H1 (cell line): ENCODE measurements at regions not wholly inside any gene's neighbourhood (a gene's known extent, or its start where the extent isn't known, plus 50 kb on each side); places are given as distances from the start of the nearest gene placed in this dataset.

Experiments used
- CTCF ChIA-PET: fragments of 300-600 bp; sonication (Branson Sonifier 250); formaldehyde crosslinking; loops from one replicate; lab custom pipeline; 2021; ENCODE audit not compliant: partially characterized antibody; lab: Charles Lee
- POLR2A ChIA-PET: fragments of 300-600 bp; sonication (Branson Sonifier 250); formaldehyde crosslinking; loops from one replicate; lab custom pipeline; 2021; ENCODE audit warnings: inconsistent platforms; ENCODE audit not compliant: partially characterized antibody; lab: Charles Lee
- DNase-seq, 2 experiments: peaks; one replicate each; pipeline versions ENCODE4 v3.0.0 to v3.0.0-alpha.2; 2010 to 2022; ENCODE audit warnings: low spot score in 2 of 2, low read depth in 1 of 2, mixed read lengths in 1 of 2
- FAIRE-seq: peaks from 2 replicates; lab custom pipeline; 2011; peaks lifted over from hg19 to GRCh38; lab: Jason Lieb, UNC
- H2AFZ ChIP-seq: 2 replicates; pipeline ENCODE4 v1.8.1; 2012; ENCODE audit warnings: low read length, inconsistent platforms
- H2AK5ac ChIP-seq: 2 replicates; pipeline ENCODE4 v1.6.1; 2013; ENCODE audit warnings: low read depth, low read length
- H2BK120ac ChIP-seq: replicated peaks from 2 replicates; pipeline ENCODE3; 2013; ENCODE audit warnings: low read depth, low read length, inconsistent platforms
- H2BK12ac ChIP-seq: 2 replicates; pipeline ENCODE4 v1.6.1; 2013; ENCODE audit warnings: low read depth, low read length
- H2BK15ac ChIP-seq: 2 replicates; pipeline ENCODE4 v1.6.1; 2013; ENCODE audit warnings: low read length
- H2BK20ac ChIP-seq: 2 replicates; pipeline ENCODE4 v1.6.1; 2013; ENCODE audit warnings: low read length
- H2BK5ac ChIP-seq: 2 replicates; pipeline ENCODE4 v1.6.1; 2013; ENCODE audit warnings: low read depth, low read length
- H3K14ac ChIP-seq: 2 replicates; pipeline ENCODE4 v1.6.1; 2013; ENCODE audit warnings: inconsistent platforms; ENCODE audit not compliant: insufficient read length
- H3K18ac ChIP-seq: 2 replicates; pipeline ENCODE4 v1.6.1; 2013; ENCODE audit warnings: low read length; ENCODE audit errors: extremely low read depth
- H3K23ac ChIP-seq: 2 replicates; pipeline ENCODE4 v1.6.1; 2013; ENCODE audit warnings: inconsistent platforms; ENCODE audit not compliant: insufficient read length
- H3K23me2 ChIP-seq: 2 replicates; pipeline ENCODE4 v1.6.1; 2013; ENCODE audit warnings: low read depth, low read length
- H3K27ac ChIP-seq: 2 replicates; pipeline ENCODE4 v1.6.1; 2011; ENCODE audit warnings: low read depth, low read length, inconsistent platforms
- H3K27me3 ChIP-seq, 4 experiments: replicated peaks in 1 of 4; 1 replicate in 1 of 4; 2 replicates in 3 of 4; pipeline versions ENCODE4 v1.6.1 to v1.8.1; 2011 to 2013; ENCODE audit warnings: low read length in 3 of 4, mild to moderate bottlenecking in 3 of 4, inconsistent platforms in 2 of 4, mixed read lengths in 2 of 4, moderate library complexity in 1 of 4; ENCODE audit not compliant: control insufficient read depth in 3 of 4, insufficient read depth in 3 of 4; ENCODE audit errors: extremely low read depth in 1 of 4
- H3K36me3 ChIP-seq, 4 experiments: 2 replicates each; pipeline versions ENCODE4 v1.6.1 to v1.8.1; 2011 to 2013; ENCODE audit warnings: mild to moderate bottlenecking in 4 of 4, low read length in 3 of 4, moderate library complexity in 2 of 4, control low read depth in 1 of 4, inconsistent platforms in 1 of 4; ENCODE audit not compliant: insufficient read depth in 4 of 4, control insufficient read depth in 2 of 4
- H3K4ac ChIP-seq: replicated peaks from 2 replicates; pipeline ENCODE3; 2013; ENCODE audit warnings: low read length, low read depth, mixed read lengths, inconsistent platforms; ENCODE audit not compliant: insufficient read length
- H3K4me1 ChIP-seq, 4 experiments: replicated peaks in 1 of 4; 1 replicate in 1 of 4; 2 replicates in 3 of 4; pipeline versions ENCODE4 v1.6.1 to v1.8.1; 2011 to 2013; ENCODE audit warnings: low read length in 3 of 4, inconsistent platforms in 2 of 4, mixed read lengths in 1 of 4; ENCODE audit not compliant: insufficient read depth in 4 of 4, control insufficient read depth in 3 of 4
- H3K4me2 ChIP-seq, 2 experiments: 2 replicates each; pipeline versions ENCODE4 v1.6.1 to v1.8.1; 2011 to 2013; ENCODE audit warnings: low read depth in 2 of 2, low read length in 2 of 2, control low read depth in 1 of 2, inconsistent platforms in 1 of 2, mild to moderate bottlenecking in 1 of 2; ENCODE audit not compliant: insufficient read depth in 1 of 2
- H3K4me3 ChIP-seq, 4 experiments: fragments of 200-600, 300-600 bp in 1 of 4; sonication (generic), shearing (Covaris generic), sonication (Bioruptor Twin) in 1 of 4; 2 replicates each; pipeline versions ENCODE4 v1.5.1 to v1.8.1; 2011 to 2016; ENCODE audit warnings: low read length in 4 of 4, low read depth in 3 of 4, control low read depth in 2 of 4, inconsistent platforms in 2 of 4, mild to moderate bottlenecking in 2 of 4, mixed read lengths in 1 of 4, moderate library complexity in 1 of 4; ENCODE audit not compliant: insufficient read depth in 2 of 4; ENCODE audit errors: extremely low read depth in 1 of 4
- H3K56ac ChIP-seq: replicated peaks from 2 replicates; pipeline ENCODE3; 2013; ENCODE audit warnings: low read depth, mild to moderate bottlenecking, mixed read lengths, low read length, inconsistent platforms; ENCODE audit not compliant: insufficient read length
- H3K79me1 ChIP-seq: 2 replicates; pipeline ENCODE4 v1.6.1; 2013; ENCODE audit warnings: low read depth, low read length, control low read depth
- H3K79me2 ChIP-seq, 2 experiments: 2 replicates each; pipeline versions ENCODE4 v1.6.1 to v1.8.1; 2012 to 2013; ENCODE audit warnings: low read length in 2 of 2, mild to moderate bottlenecking in 2 of 2, inconsistent platforms in 1 of 2; ENCODE audit not compliant: insufficient read depth in 2 of 2, control insufficient read depth in 1 of 2
- H3K9ac ChIP-seq, 4 experiments: replicated peaks in 1 of 4; 1 replicate in 1 of 4; 2 replicates in 3 of 4; pipeline versions ENCODE4 v1.6.1 to v1.8.1; 2011 to 2013; ENCODE audit warnings: low read depth in 3 of 4, low read length in 3 of 4, control low read depth in 2 of 4, mild to moderate bottlenecking in 2 of 4, moderate library complexity in 2 of 4, inconsistent platforms in 1 of 4; ENCODE audit errors: extremely low read depth in 1 of 4
- H3K9me3 ChIP-seq, 2 experiments: 2 replicates each; pipeline versions ENCODE4 v1.6.1 to v1.8.1; 2012 to 2013; ENCODE audit warnings: mild to moderate bottlenecking in 2 of 2, moderate library complexity in 2 of 2, control low read depth in 1 of 2, inconsistent platforms in 1 of 2, low read depth in 1 of 2, low read length in 1 of 2, mixed read lengths in 1 of 2; ENCODE audit not compliant: insufficient read depth in 2 of 2
- H4K20me1 ChIP-seq, 2 experiments: replicated peaks in 1 of 2; 2 replicates each; pipeline versions ENCODE3 to v1.8.1; 2011 to 2013; ENCODE audit warnings: inconsistent platforms in 2 of 2, low read length in 2 of 2, mild to moderate bottlenecking in 1 of 2; ENCODE audit not compliant: insufficient read depth in 2 of 2, control insufficient read depth in 1 of 2
- H4K5ac ChIP-seq: 2 replicates; pipeline ENCODE4 v1.6.1; 2013; ENCODE audit warnings: low read length, low read depth, mixed read lengths, inconsistent platforms; ENCODE audit not compliant: insufficient read length
- H4K8ac ChIP-seq: 2 replicates; pipeline ENCODE4 v1.8.0; 2013; ENCODE audit warnings: mild to moderate bottlenecking, moderate library complexity, low read length, inconsistent platforms; ENCODE audit not compliant: insufficient read depth; ENCODE audit errors: extremely low read depth
- H4K91ac ChIP-seq: replicated peaks from 2 replicates; pipeline ENCODE3; 2013; ENCODE audit warnings: low read length, mixed read lengths, inconsistent platforms; ENCODE audit not compliant: insufficient read length
- CBX5 ChIP-seq: fragments of 300-800, 300-1000 bp; sonication (generic); IDR thresholded peaks from 2 replicates; pipeline ENCODE4 v1.7.1; 2016; ENCODE audit warnings: antibody characterized with exemption, low read length, low read depth
- MAFK ChIP-seq: IDR thresholded peaks from 2 replicates; pipeline ENCODE4 v1.6.1; 2012; ENCODE audit warnings: low read depth, mild to moderate bottlenecking, improper control_type of control experiment, low read length
- POLR2A ChIP-seq, 2 experiments: IDR thresholded peaks; 1 replicate in 1 of 2; 2 replicates in 1 of 2; pipeline ENCODE4 v1.6.1; 2011; ENCODE audit warnings: low read depth in 2 of 2, low read length in 2 of 2, mild to moderate bottlenecking in 2 of 2; ENCODE audit errors: control extremely low read depth in 1 of 2
- POLR2AphosphoS5 ChIP-seq: IDR thresholded peaks from 2 replicates; pipeline ENCODE4 v1.6.1; 2011; ENCODE audit warnings: low read depth, low read length
- RNF2 ChIP-seq: fragments of 200-900, 300-1000 bp; sonication (generic); IDR thresholded peaks from 2 replicates; pipeline ENCODE4 v1.7.1; 2016; ENCODE audit warnings: borderline replicate concordance, low read depth, mild to moderate bottlenecking, antibody characterized with exemption, low read length; ENCODE audit not compliant: poor library complexity, severe bottlenecking; ENCODE audit errors: missing control alignments
- SP4 ChIP-seq: IDR thresholded peaks from 2 replicates; pipeline ENCODE4 v1.6.1; 2012; ENCODE audit warnings: low read length, inconsistent platforms
- TCF12 ChIP-seq: IDR thresholded peaks from 2 replicates; pipeline ENCODE4 v1.6.1; 2011; ENCODE audit warnings: low read depth, mild to moderate bottlenecking, low read length
- WGBS, 2 experiments: shearing (Covaris generic) in 1 of 2; methylation state at CpG; one replicate each; pipeline versions ENCODE4 v1.1.6 to v1.1.7; 2013 to 2015; ENCODE audit warnings: low lambda C conversion rate in 2 of 2, mixed read lengths in 2 of 2, inconsistent platforms in 1 of 2, low coverage in 1 of 2, missing lambda C conversion rate in 1 of 2; ENCODE audit not compliant: insufficient replicate concordance in 2 of 2, insufficient coverage in 1 of 2, insufficient read length in 1 of 2; ENCODE audit errors: extremely low coverage in 1 of 2, missing lambda C conversion rate in 1 of 2; 5-methylcytosine and 5-hydroxymethylcytosine counted together

DNA sequence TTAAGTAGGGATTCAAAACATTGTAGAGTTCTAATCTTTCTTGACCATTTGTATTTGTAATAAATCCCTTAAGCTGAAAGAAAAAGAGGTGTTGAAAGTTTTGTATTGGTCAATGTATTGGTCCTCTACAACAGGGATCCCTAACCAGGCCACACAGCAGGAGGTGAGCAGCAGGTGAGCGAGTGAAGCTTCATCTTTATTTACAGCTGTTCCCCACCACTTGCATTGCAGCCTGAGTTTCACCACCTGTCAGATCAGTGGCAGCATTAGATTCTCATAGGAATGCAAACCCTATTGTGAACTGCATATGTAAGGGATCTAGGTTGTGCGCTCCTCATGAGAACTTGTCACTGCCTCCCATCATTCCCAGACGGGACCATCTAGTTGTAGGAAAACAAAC, 715.7 kb upstream of the NXPH2 start:
- Histone ChIP-seq H4K20me1 (no peaks in the 10 kb centered on the region), H4K91ac (no peak overlapping the region), H3K36me3 (no peaks in the 10 kb centered on the region), H3K27ac (no peak overlapping the region), H3K14ac (no peak overlapping the region), H2AFZ (no peak overlapping the region), H3K79me2 (no peaks in the 10 kb centered on the region), H2AK5ac (no peak overlapping the region), H3K79me1 (no peaks in the 10 kb centered on the region), H2BK15ac (no peak overlapping the region), H3K4me1 (no peaks in the 10 kb centered on the region), H3K4me2 (no peak overlapping the region), H3K23me2 (no peaks in the 10 kb centered on the region), H3K56ac (no peak overlapping the region), H3K9ac (no peak overlapping the region), H2BK120ac (no peak overlapping the region), H3K23ac (no peak overlapping the region), H2BK12ac (no peak overlapping the region), H3K4ac (no peak overlapping the region), H2BK5ac (no peak overlapping the region), H3K18ac (no peak overlapping the region), H4K5ac (no peak overlapping the region), H3K4me3 (no peak overlapping the region), H3K27me3 (no peaks in the 10 kb centered on the region), H4K8ac (no peak overlapping the region), H3K9me3 (no peaks in the 10 kb centered on the region; a peak in 1 of 4 replicates), H2BK20ac (no peak overlapping the region)
- peak; percentile 24 for FAIRE-seq
- TF ChIP-seq CBX5 (no peak), SP4 (no peak), MAFK (no peak), POLR2A (IDR thresholded peaks at IDR 0.05; ENCODE audit: control extremely low read depth in 1 of 2, low read depth in 2 of 2, low read length in 2 of 2) (no peak), TCF12 (peak; percentile 84), POLR2AphosphoS5 (0 out of 2 replicates have a peak, but pooled peaks have one; percentile 21), RNF2 (no peak)
- no peak for DNase-seq
- CTCF ChIA-PET = no interaction called here
- whole genome bisulfite sequencing, 2 experiments = 70% methylated on average over 3 of the region's 3 CpGs; no CpG with 5 or more reads in 1 of the 2 experiments
- POLR2A ChIA-PET = no interaction called here
